Suprapubic skin (tissue), 3 donors: ENCODE measurements at regions not wholly inside any gene's neighbourhood (a gene's known extent, or its start where the extent isn't known, plus 50 kb on each side); places are given as distances from the start of the nearest gene placed in this dataset.

Source experiments
- CTCF ChIP-seq, 2 donors: fragments of 200-600 bp in 1 of 2; fragments of 450-650 bp in 1 of 2; sonication (generic) in 1 of 2; IDR thresholded peaks; one replicate each; pipeline ENCODE4 v1.5.1; 2016 to 2019; ENCODE audit warnings: antibody characterized with exemption in 2 of 2, mild to moderate bottlenecking in 1 of 2, moderate library complexity in 1 of 2
- EP300 ChIP-seq: sonication (generic); formaldehyde crosslinking; IDR thresholded peaks from one replicate; pipeline ENCODE4 v1.6.1; 2017; ENCODE audit warnings: antibody characterized with exemption
- POLR2A ChIP-seq, 2 donors: fragments of 450-650 bp; IDR thresholded peaks; one replicate each; pipeline ENCODE4 v1.6.1; 2017; ENCODE audit warnings: antibody characterized with exemption in 2 of 2, mild to moderate bottlenecking in 2 of 2, moderate library complexity in 2 of 2

GRCh38 chr15:25244731-25245585 is 193.9 kb downstream of the UBE3A start:
- TF ChIP-seq CTCF (IDR thresholded peaks at IDR 0.05) (no peak), EP300 (no peak), POLR2A (IDR thresholded peaks at IDR 0.05) (no peak)
